Erythroblast (primary cell): ENCODE measurements at regions not wholly inside any gene's neighbourhood (a gene's known extent, or its start where the extent isn't known, plus 50 kb on each side); places are given as distances from the start of the nearest gene placed in this dataset.
"Not testable (repeated sequence)": the region's sequence is repeated elsewhere in the genome, so short reads cannot be mapped to it uniquely, and the experiment has no call there.

Source experiments
- DNase-seq, 2 experiments: peaks; one replicate each; lab custom pipeline; 2025; lab: John Stamatoyannopoulos, UW
- GATA1 ChIP-seq: IDR thresholded peaks from 2 replicates; pipeline ENCODE4 v1.6.1; 2011; ENCODE audit warnings: low read depth, mild to moderate bottlenecking, control low read depth, low read length, moderate library complexity
- POLR2A ChIP-seq: IDR thresholded peaks from 2 replicates; pipeline ENCODE4 v1.6.1; 2011; ENCODE audit warnings: mild to moderate bottlenecking, low read length

DNA sequence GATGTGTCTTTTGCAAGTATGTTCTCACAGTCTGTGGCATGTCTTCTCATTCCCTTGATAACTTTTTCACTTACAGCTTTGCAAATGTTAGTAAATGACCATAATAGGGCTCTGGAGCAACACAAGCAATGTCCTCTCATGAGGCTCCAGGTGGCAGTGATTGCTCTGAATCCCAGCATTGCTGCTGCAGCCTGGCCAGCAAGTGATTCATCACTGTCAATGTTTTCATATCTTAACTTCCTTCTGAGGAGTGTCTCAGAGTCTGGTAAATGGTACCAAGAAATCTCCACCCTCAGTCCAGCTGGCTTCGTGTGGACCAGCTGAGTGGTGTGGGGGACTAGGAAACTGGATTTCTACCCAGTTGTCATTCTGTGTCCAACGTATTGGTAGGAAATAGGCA, 139.6 kb downstream of the MYLK4 start:
- no peak for DNase-seq
- TF ChIP-seq GATA1 (no peak), POLR2A (no peak)

DNA sequence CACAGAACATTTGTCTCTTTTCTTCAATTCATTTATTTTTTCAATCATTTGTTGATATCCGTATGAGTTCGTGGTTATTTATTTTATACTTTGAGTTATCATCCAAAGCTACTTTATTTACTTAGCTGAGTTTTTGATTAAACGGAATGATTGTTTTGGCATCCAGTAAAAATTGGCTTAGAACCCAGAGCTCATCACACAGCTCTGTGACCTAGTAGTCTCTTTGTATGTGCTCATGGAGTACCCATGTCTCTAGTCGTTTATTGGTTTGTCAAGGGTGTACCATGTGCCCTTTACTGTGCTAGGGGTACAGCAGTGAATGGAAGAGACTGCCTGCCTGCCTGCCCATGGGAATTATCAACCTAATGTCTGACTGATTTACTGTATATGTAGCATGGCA, 142.2 kb downstream of the MYLK4 start:
- no peak for DNase-seq

DNA sequence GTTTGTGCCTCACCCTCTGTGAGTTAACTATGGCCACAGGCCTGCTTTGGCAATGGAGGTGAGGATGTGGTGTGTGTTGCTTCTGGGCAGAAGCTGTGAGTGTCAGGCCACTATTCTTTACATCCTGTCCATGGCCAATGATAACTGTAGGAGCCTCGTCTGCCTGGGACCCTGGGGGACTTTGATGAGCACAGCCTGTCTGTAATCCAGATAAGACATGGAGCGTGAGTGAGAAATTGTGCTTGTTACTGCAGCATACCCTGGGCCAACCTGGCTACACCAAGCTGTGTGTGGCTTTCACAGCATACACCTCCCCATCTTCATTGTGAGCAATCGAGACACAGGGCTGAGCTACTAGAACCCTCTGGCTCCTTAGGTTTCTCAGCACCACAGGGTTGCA, 150.4 kb downstream of the MYLK4 start:
- TF ChIP-seq GATA1 (no peak), POLR2A (no peak)
- DNase-seq, result no peak

More for the DNA sequence above, 142.2 kb downstream of the MYLK4 start:
- TF ChIP-seq POLR2A (no peak), GATA1 (no peak)

DNA sequence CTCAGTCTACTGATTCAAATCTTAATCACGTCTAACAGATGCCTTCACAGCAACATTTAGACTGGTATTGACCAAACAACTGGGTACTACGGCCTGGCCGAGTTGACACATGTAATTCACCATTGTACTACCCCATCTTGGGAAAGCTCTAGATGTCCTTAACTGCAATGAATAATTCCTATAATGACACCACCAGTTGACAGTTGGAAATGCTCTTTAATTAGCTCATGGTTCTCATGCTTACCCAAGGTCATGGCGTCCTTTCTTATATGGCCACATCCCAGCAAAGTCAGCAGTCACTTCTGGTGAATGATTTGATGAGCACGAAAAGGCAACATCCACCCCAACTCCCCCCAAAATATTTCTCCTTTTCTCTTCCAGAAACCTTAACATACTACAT, 150.9 kb downstream of the MYLK4 start:
- DNase-seq, result no peak
- TF ChIP-seq POLR2A (no peak), GATA1 (no peak)

DNA sequence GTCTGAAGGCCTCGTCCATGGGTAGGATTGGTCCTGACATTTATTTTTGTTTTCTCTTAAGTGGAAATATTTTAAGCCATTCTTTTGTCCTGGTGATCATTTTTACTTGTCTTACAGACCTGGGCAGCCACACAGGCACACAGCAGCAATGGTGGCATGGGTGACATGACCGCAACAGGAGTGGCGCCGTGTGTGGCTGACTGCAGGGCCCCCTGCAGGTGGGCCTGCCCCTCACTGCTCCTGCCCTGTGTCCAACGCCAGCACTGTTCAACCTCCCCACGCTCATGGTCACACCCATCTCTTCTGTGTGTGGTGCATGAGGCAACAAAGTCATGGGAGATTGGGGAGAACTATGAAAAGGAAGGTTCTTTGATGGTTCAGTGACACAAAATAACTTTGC, 151.9 kb downstream of the MYLK4 start:
- no peak for DNase-seq
- TF ChIP-seq POLR2A (no peak), GATA1 (no peak)

DNA sequence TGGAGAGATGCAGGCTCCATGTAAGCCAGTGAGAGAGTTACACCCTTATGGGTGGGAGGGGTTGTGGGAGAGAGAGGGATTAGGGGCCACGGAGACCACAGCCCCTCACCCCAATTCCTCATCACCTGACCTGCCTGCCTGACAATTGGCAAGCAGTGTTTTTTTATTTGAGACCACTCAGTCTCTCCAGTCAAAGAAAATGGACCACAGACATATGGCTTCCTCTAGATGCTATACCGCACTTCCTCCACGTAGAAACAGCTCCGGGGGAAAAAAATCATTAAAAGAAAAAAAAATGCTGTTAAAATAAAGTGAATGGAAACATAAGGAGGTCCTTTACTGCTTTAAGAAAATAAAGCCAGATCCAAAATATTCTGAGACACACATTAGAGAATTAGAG, 152.7 kb downstream of the MYLK4 start:
- TF ChIP-seq GATA1, result no peak
- TF ChIP-seq POLR2A, result no peak

DNA sequence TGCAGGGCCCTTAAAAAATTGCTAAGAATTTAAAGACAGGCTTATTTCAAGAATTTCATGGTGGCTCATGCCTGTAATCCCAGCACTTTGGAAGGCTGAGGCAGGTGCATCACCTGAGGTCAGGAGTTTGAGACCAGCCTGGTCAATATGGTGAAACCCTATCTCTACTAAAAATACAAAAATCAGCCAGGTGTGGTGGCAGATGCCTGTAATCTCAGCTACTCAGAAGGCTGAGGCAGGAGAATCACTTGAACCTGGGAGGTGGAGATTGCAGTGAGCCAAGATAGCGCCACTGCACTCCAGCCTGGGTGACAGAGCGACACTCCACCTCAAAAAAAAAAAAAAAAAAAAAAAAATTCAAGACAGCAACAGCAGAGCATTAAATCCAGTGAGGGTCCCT, 153.3 kb downstream of the MYLK4 start:
- DNase-seq, result not testable (repeated sequence)

More for the DNA sequence above, 152.7 kb downstream of the MYLK4 start:
- DNase-seq, result no peak

DNA sequence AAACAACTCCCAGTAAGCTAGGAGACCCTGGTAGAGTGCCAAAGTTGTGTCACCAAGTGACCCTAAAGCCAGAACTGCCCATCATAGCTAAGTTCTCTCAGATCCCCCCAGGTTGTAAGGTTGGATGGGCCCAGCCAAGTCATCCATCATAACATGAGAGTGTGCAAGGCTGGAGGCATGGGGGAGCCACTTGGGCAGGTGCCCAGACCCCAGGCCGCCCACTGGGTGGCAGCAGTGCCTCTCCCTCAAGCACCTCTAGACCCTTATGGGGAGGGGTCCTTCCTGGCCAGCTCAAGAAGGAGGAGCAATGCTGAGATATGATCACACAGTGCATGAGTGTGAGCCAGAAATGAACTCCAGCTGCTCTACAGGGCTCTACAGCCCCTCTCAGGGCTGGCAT, 154.5 kb downstream of the MYLK4 start:
- DNase-seq, result no peak
- TF ChIP-seq POLR2A, result no peak
- TF ChIP-seq GATA1, result no peak

DNA sequence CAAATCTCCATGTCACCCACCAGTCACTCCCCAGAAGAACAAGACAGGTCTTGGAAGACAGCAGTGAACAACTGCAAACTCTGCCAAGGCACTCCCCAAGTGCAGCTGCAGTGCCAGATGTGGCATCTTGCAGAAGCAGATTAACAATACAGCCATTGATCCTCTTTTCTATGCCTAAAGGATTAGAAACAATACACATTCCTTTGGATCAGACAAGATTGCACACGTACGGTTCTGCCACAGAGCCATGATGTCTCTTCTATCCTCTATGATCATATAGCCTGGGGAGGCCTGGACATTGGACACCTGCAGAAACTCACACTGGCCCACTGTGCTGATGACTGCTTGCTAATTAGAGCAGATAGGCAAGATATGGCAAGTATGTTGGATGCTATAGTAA, 155.9 kb downstream of the MYLK4 start:
- DNase-seq, result no peak
- no peak for TF ChIP-seq POLR2A
- no peak for TF ChIP-seq GATA1

DNA sequence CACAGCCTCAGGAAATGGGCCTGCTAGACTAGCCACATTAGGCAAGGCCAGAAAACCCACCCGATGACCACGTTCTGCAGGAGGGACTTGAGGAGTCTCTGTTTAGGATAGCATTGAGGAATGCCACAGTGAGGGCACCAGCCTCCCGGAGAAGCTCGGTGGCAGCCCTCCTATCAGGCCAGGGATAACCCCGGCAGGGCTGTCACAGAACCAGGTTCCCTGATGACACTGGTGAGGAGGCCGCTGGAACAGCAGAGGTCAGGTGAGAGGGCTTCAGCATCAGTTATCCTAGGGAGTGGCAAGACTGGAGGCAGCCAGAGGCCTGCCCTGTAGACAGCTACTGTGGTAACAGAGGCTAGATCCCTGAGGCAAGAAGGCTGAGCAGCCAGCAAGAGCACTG, 157.6 kb downstream of the MYLK4 start:
- no peak for DNase-seq
- TF ChIP-seq POLR2A (no peak), GATA1 (no peak)

DNA sequence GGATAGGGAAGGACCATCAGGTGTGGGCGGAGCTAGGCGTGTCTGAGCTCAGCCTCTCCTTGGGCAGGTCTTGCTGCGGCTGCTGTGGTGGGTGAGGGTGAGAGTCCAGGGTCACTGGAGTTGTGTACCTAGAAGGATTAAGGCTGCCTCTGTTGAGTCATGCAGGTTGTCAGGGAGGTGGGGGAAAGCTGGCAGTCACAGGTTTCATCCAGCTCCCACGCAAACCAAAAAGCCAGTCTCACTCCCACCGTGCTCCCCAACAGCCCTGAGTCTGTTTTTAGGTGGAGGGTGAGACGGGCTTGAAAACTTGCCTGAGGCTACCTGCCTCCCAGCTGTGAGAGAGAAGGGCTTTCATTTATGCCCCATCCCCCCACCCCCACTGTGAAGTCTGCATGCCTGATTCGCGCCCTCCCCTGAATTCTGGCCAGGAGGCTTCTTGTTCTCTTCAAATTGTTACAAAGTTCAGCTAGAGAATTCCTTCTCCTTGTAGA, 161.5 kb downstream of the MYLK4 start:
- no peak for DNase-seq
- no peak for TF ChIP-seq GATA1
- TF ChIP-seq POLR2A, result no peak

DNA sequence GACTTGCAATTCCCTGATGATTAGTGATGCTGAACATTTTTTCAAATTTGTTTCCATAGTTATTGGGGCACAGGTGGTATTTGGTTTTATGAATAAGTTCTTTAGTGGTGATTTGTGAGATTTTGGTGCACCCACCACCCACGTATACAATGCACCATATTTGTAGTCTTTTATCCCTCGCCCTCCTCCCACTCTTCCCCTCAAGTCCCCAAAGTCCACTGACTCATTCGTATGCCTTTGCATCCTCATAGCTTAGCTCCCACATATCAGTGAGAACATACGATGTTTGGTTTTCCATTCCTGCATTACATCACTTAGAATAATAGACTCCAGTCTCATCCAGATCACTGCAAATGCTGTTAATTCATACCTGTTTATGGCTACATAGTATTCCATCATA, 167.3 kb downstream of the MYLK4 start:
- TF ChIP-seq POLR2A (no peak), GATA1 (no peak)
- no peak for DNase-seq

DNA sequence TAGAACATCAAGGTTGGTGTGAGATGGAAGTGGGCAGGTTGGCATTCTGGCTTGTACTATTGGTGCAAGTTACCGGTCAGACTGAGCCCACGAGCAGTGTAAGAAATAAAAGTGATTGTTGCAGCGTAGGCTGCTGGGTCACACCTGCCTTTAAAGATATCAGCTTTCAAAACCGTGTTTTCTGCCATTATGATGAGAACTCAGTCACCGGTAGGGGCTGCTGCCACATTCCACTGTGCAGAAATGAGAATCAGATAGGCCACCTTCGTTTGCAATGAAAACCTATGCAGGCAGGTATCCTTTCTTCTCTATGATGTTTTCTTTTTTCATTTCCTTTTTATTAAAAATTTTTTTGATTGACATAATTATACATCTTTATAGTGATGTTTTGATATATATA, 168.5 kb downstream of the MYLK4 start:
- TF ChIP-seq POLR2A (no peak), GATA1 (no peak)
- DNase-seq, result no peak

DNA sequence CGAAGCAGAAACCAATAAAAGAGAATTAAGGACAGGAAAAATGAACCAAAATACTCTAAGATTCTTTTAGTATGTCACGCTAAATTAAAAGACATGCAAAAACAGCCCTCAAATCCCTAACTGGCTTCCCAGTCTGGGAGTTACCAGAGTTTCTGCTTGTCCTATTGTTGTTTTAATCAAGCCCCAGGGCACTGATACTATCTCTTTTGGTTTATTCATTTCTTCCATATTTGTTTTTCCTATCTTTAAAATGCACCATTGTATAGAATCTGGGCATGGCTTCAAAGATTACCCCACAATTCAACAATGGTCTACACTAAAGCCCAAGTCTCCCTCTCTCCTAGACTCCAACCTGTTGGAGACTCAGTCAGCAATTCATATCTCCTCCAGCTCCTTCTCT, 169.1 kb downstream of the MYLK4 start:
- DNase-seq, result no peak
- TF ChIP-seq POLR2A (no peak), GATA1 (no peak)

DNA sequence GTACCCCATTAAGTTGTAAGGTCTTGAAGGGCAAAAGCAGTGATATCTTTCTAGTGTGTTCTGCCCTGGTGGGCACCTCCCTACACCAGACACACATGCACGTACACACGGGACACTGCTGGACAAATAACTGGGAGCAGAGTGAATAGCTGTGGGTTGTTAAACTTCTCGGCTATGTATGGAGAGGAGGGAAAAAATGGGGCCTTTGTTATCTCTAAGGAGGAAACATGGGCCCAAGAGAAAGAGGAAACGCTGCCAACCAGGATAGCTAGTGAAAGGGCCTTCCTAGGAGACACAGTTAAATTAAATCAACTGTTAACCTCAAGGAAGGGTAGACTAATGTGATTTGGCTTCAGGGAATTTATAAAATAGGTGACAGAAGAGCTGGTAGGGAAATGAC, 169.7 kb downstream of the MYLK4 start:
- TF ChIP-seq GATA1, result no peak
- TF ChIP-seq POLR2A, result no peak
- DNase-seq, result no peak
